Right atrium auricular region (tissue), 2 donors: ENCODE measurements at regions not wholly inside any gene's neighbourhood (a gene's known extent, or its start where the extent isn't known, plus 50 kb on each side); places are given as distances from the start of the nearest gene placed in this dataset.

ENCODE experiments used
- DNase-seq: peaks from one replicate; pipeline ENCODE4 v3.0.0-alpha.2; 2019; ENCODE audit warnings: low spot score
- H3K27ac ChIP-seq, 2 donors: fragments of 200-600 bp; sonication (generic); 1 replicate in 1 of 2; 2 replicates in 1 of 2; pipeline ENCODE4 v1.5.1; 2016 to 2019
- H3K27me3 ChIP-seq, 2 donors: fragments of 200-600 bp; sonication (generic); one replicate each; pipeline versions ENCODE4 v1.5.1 to v1.6.0; 2017 to 2019
- H3K36me3 ChIP-seq: fragments of 200-600 bp; sonication (generic); one replicate; pipeline ENCODE4 v1.5.1; 2016
- H3K4me1 ChIP-seq, 2 donors: fragments of 200-600 bp; sonication (generic); one replicate each; pipeline versions ENCODE4 v1.5.1 to v1.6.0; 2017 to 2019
- H3K4me3 ChIP-seq, 2 donors: fragments of 200-600 bp; sonication (generic); 1 replicate in 1 of 2; 2 replicates in 1 of 2; pipeline ENCODE4 v1.5.1; 2017 to 2019; ENCODE audit warnings: mild to moderate bottlenecking in 1 of 2, moderate library complexity in 1 of 2
- H3K9me3 ChIP-seq, 2 donors: fragments of 200-600 bp; sonication (generic); one replicate each; pipeline ENCODE4 v1.5.1; 2019
- CTCF ChIP-seq, 2 donors: fragments of 200-600 bp; sonication (generic); IDR thresholded peaks; one replicate each; pipeline ENCODE4 v1.5.1; 2019; ENCODE audit warnings: antibody characterized with exemption in 2 of 2

- DNase-seq, result no peak
- H3K4me1 ChIP-seq, result no peaks in the 10 kb centered on the region
- H3K9me3 ChIP-seq, result peaks cover 0 to 8% of the 10 kb centered on the region in 2 donors
- no peak for TF ChIP-seq CTCF (IDR thresholded peaks at IDR 0.05)
- H3K36me3 ChIP-seq, result no peaks in the 10 kb centered on the region
- no peak overlapping the region for H3K27ac ChIP-seq
- no peak overlapping the region for H3K4me3 ChIP-seq
- H3K27me3 ChIP-seq, result no peaks in the 10 kb centered on the region
Measured at GRCh38 chr9:90019626-90020025, 414.8 kb downstream of the GADD45G start.

- H3K4me3 ChIP-seq, result no peak overlapping the region
- H3K4me1 ChIP-seq, result no peaks in the 10 kb centered on the region
- no peak overlapping the region for H3K27ac ChIP-seq
- no peaks in the 10 kb centered on the region for H3K36me3 ChIP-seq
- TF ChIP-seq CTCF (IDR thresholded peaks at IDR 0.05), result no peak
- DNase-seq, result no peak
- peaks cover 0 to 8% of the 10 kb centered on the region in 2 donors for H3K9me3 ChIP-seq
- H3K27me3 ChIP-seq, result no peaks in the 10 kb centered on the region
Measured at GRCh38 chr9:90020276-90020871, 415.6 kb downstream of the GADD45G start.

GRCh38 chr9:90021216-90021906 lies 416.5 kb downstream of the GADD45G start:
- H3K27ac ChIP-seq, result no peak overlapping the region
- H3K36me3 ChIP-seq, result no peaks in the 10 kb centered on the region
- DNase-seq, result no peak
- H3K9me3 ChIP-seq, result peaks cover 0 to 8% of the 10 kb centered on the region in 2 donors
- TF ChIP-seq CTCF (IDR thresholded peaks at IDR 0.05), result no peak
- no peaks in the 10 kb centered on the region for H3K27me3 ChIP-seq
- no peaks in the 10 kb centered on the region for H3K4me1 ChIP-seq
- no peak overlapping the region for H3K4me3 ChIP-seq

GRCh38 chr9:90022474-90022873 lies 417.7 kb downstream of the GADD45G start:
- H3K27ac ChIP-seq, result no peak overlapping the region
- H3K4me3 ChIP-seq, result no peak overlapping the region
- no peak for TF ChIP-seq CTCF (IDR thresholded peaks at IDR 0.05)
- peaks cover 0 to 8% of the 10 kb centered on the region in 2 donors for H3K9me3 ChIP-seq
- no peaks in the 10 kb centered on the region for H3K27me3 ChIP-seq
- H3K36me3 ChIP-seq, result no peaks in the 10 kb centered on the region
- no peak for DNase-seq
- H3K4me1 ChIP-seq, result no peaks in the 10 kb centered on the region

- no peak for TF ChIP-seq CTCF (IDR thresholded peaks at IDR 0.05)
- Histone ChIP-seq H3K27ac (no peak overlapping the region), H3K4me1 (no peaks in the 10 kb centered on the region), H3K36me3 (no peaks in the 10 kb centered on the region), H3K4me3 (no peak overlapping the region), H3K27me3 (no peaks in the 10 kb centered on the region), H3K9me3 (peaks cover 0 to 8% of the 10 kb centered on the region in 2 donors)
- no peak for DNase-seq
Measured at GRCh38 chr9:90023861-90024260, 419.0 kb downstream of the GADD45G start.
